ENCODE measurements at regions not wholly inside any gene's neighbourhood (a gene's known extent, or its start where the extent isn't known, plus 50 kb on each side); places are given as distances from the start of the nearest gene placed in this dataset.

- H3K9me2 ChIP-seq (replicated peaks; ENCODE audit: control insufficient read depth, low read length) = no peaks in the 10 kb centered on the region
- no peak for TF ChIP-seq EZH2phosphoT487 (IDR thresholded peaks at IDR 0.05; ENCODE audit: borderline replicate concordance, low read length)
- TF ChIP-seq, protein P1, sequence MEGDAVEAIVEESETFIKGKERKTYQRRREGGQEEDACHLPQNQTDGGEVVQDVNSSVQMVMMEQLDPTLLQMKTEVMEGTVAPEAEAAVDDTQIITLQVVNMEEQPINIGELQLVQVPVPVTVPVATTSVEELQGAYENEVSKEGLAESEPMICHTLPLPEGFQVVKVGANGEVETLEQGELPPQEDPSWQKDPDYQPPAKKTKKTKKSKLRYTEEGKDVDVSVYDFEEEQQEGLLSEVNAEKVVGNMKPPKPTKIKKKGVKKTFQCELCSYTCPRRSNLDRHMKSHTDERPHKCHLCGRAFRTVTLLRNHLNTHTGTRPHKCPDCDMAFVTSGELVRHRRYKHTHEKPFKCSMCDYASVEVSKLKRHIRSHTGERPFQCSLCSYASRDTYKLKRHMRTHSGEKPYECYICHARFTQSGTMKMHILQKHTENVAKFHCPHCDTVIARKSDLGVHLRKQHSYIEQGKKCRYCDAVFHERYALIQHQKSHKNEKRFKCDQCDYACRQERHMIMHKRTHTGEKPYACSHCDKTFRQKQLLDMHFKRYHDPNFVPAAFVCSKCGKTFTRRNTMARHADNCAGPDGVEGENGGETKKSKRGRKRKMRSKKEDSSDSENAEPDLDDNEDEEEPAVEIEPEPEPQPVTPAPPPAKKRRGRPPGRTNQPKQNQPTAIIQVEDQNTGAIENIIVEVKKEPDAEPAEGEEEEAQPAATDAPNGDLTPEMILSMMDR (IDR thresholded peaks at IDR 0.05; ENCODE audit: low read depth, low read length, poor library complexity, severe bottlenecking) = no peak
- no peak overlapping the region for H3K4me2 ChIP-seq (ENCODE audit: low read length)
- H3K4me3 ChIP-seq (ENCODE audit: low read length) = no peak overlapping the region
- H3K27me3 ChIP-seq (ENCODE audit: control insufficient read depth, low read length) = 0 out of 2 replicates have a peak, but pooled peaks cover 4% of the 10 kb centered on the region
- H3K9me3 ChIP-seq (ENCODE audit: control insufficient read depth, insufficient read depth, low read length) = no peaks in the 10 kb centered on the region
- H3K36me3 ChIP-seq (ENCODE audit: control insufficient read depth, low read length) = no peaks in the 10 kb centered on the region
- H4K20me1 ChIP-seq (ENCODE audit: control insufficient read depth, insufficient read depth, low read depth, low read length) = no peaks in the 10 kb centered on the region
- H3K4me1 ChIP-seq (ENCODE audit: control insufficient read depth, low read length) = no peaks in the 10 kb centered on the region
- no peaks in the 10 kb centered on the region for H3F3A ChIP-seq (ENCODE audit: control insufficient read depth, insufficient read depth)
- no peak overlapping the region for H3K27ac ChIP-seq (ENCODE audit: low read depth, low read length)
- H3K79me2 ChIP-seq (ENCODE audit: control insufficient read depth, low read length) = no peaks in the 10 kb centered on the region
These were observed 708.6 kb downstream of the DTWD2 start for GRCh38 chr5:118279540-118280294.

GRCh38 chr5:118270526-118270925 is 717.8 kb downstream of the DTWD2 start:
- Histone ChIP-seq H3K79me2 (ENCODE audit: control insufficient read depth, low read length) (no peaks in the 10 kb centered on the region), H3K9me2 (replicated peaks; ENCODE audit: control insufficient read depth, low read length) (no peaks in the 10 kb centered on the region), H3K27ac (ENCODE audit: low read depth, low read length) (no peak overlapping the region), H3K9me3 (ENCODE audit: control insufficient read depth, insufficient read depth, low read length) (no peaks in the 10 kb centered on the region), H3K27me3 (ENCODE audit: control insufficient read depth, low read length) (no peaks in the 10 kb centered on the region), H3K4me2 (ENCODE audit: low read length) (no peak overlapping the region), H3K36me3 (ENCODE audit: control insufficient read depth, low read length) (no peaks in the 10 kb centered on the region), H3F3A (ENCODE audit: control insufficient read depth, insufficient read depth) (no peaks in the 10 kb centered on the region), H4K20me1 (ENCODE audit: control insufficient read depth, insufficient read depth, low read depth, low read length) (no peaks in the 10 kb centered on the region), H3K4me1 (ENCODE audit: control insufficient read depth, low read length) (no peaks in the 10 kb centered on the region), H3K4me3 (ENCODE audit: low read length) (no peak overlapping the region)
- TF ChIP-seq, protein P1 (IDR thresholded peaks at IDR 0.05; ENCODE audit: low read depth, low read length, poor library complexity, severe bottlenecking) = no peak
- no peak for TF ChIP-seq EZH2phosphoT487 (IDR thresholded peaks at IDR 0.05; ENCODE audit: borderline replicate concordance, low read length)

GRCh38 chr5:118258223-118258622 is 730.1 kb downstream of the DTWD2 start:
- TF ChIP-seq, protein P1 (IDR thresholded peaks at IDR 0.05; ENCODE audit: low read depth, low read length, poor library complexity, severe bottlenecking) = no peak
- no peak for TF ChIP-seq EZH2phosphoT487 (IDR thresholded peaks at IDR 0.05; ENCODE audit: borderline replicate concordance, low read length)

More at GRCh38 chr5:118258223-118258622, 730.1 kb downstream of the DTWD2 start:
- no peaks in the 10 kb centered on the region for H3K4me1 ChIP-seq (ENCODE audit: control insufficient read depth, low read length)
- H3F3A ChIP-seq (ENCODE audit: control insufficient read depth, insufficient read depth) = no peaks in the 10 kb centered on the region
- no peaks in the 10 kb centered on the region for H3K9me3 ChIP-seq (ENCODE audit: control insufficient read depth, insufficient read depth, low read length)
- no peak overlapping the region for H3K4me3 ChIP-seq (ENCODE audit: low read length)
- H3K36me3 ChIP-seq (ENCODE audit: control insufficient read depth, low read length) = no peaks in the 10 kb centered on the region
- H3K79me2 ChIP-seq (ENCODE audit: control insufficient read depth, low read length) = no peaks in the 10 kb centered on the region
- H4K20me1 ChIP-seq (ENCODE audit: control insufficient read depth, insufficient read depth, low read depth, low read length) = no peaks in the 10 kb centered on the region
- H3K4me2 ChIP-seq (ENCODE audit: low read length) = no peak overlapping the region
- peaks cover 8% of the 10 kb centered on the region for H3K27me3 ChIP-seq (ENCODE audit: control insufficient read depth, low read length)
- no peak overlapping the region for H3K27ac ChIP-seq (ENCODE audit: low read depth, low read length)
- no peaks in the 10 kb centered on the region for H3K9me2 ChIP-seq (replicated peaks; ENCODE audit: control insufficient read depth, low read length)
